ENCODE measurements at regions not wholly inside any gene's neighbourhood (a gene's known extent, or its start where the extent isn't known, plus 50 kb on each side); places are given as distances from the start of the nearest gene placed in this dataset.
A peak's percentile ranks its signal among the peaks of the same experiment; 100 is the strongest.

GRCh38 chr5:52497133-52497693 is 290.5 kb upstream of the ITGA1 start:
- WGBS, 5 donors, result 47 to 60% (median 51%) methylated on average over 4 of the region's 4 CpGs
- no peaks in the 10 kb centered on the region for H3K4me1 ChIP-seq
- no peaks in the 10 kb centered on the region for H3K27me3 ChIP-seq
- intact Hi-C loops (cut with DNase I; ENCODE audit: low total_unique reads), result no loop called here
- H3K27ac ChIP-seq, result no peak overlapping the region
- no peaks in the 10 kb centered on the region for H3K9me3 ChIP-seq
- DNase-seq, result peak in 1 of 2 donors; percentile 3
- H3K4me3 ChIP-seq, result no peak overlapping the region
- H3K36me3 ChIP-seq, result no peaks in the 10 kb centered on the region
- TF ChIP-seq EP300 (IDR thresholded peaks at IDR 0.05) (no peak), POLR2A (IDR thresholded peaks at IDR 0.05) (no peak), CTCF (IDR thresholded peaks at IDR 0.05) (no peak), POLR2AphosphoS5 (IDR thresholded peaks at IDR 0.05) (no peak)

GRCh38 chr5:52498607-52499006 is 289.1 kb upstream of the ITGA1 start:
- intact Hi-C loops (cut with DNase I; ENCODE audit: low total_unique reads), result no loop called here
- H3K36me3 ChIP-seq, result no peaks in the 10 kb centered on the region
- H3K27me3 ChIP-seq, result no peaks in the 10 kb centered on the region
- no peak overlapping the region for H3K4me3 ChIP-seq
- no peaks in the 10 kb centered on the region for H3K9me3 ChIP-seq
- no peaks in the 10 kb centered on the region for H3K4me1 ChIP-seq
- DNase-seq, result no peak
- no peak overlapping the region for H3K27ac ChIP-seq
- TF ChIP-seq CTCF (IDR thresholded peaks at IDR 0.05) (no peak), EP300 (IDR thresholded peaks at IDR 0.05) (no peak), POLR2A (IDR thresholded peaks at IDR 0.05) (no peak), POLR2AphosphoS5 (IDR thresholded peaks at IDR 0.05) (no peak)

GRCh38 chr5:52502460-52502999 is 285.2 kb upstream of the ITGA1 start:
- no peaks in the 10 kb centered on the region for H3K27me3 ChIP-seq
- TF ChIP-seq EP300 (IDR thresholded peaks at IDR 0.05) (no peak), POLR2AphosphoS5 (IDR thresholded peaks at IDR 0.05) (no peak), CTCF (IDR thresholded peaks at IDR 0.05) (no peak), POLR2A (IDR thresholded peaks at IDR 0.05) (no peak)
- intact Hi-C loops (cut with DNase I; ENCODE audit: low total_unique reads), result no loop called here
- no peaks in the 10 kb centered on the region for H3K4me1 ChIP-seq
- H3K36me3 ChIP-seq, result no peaks in the 10 kb centered on the region
- no peaks in the 10 kb centered on the region for H3K9me3 ChIP-seq
- H3K4me3 ChIP-seq, result no peak overlapping the region
- no peak overlapping the region for H3K27ac ChIP-seq
- WGBS, 5 donors, result 91 to 93% (median 92%) methylated on average over 5 of the region's 5 CpGs
- DNase-seq, result peak in 1 of 2 donors; percentile 6

- no peaks in the 10 kb centered on the region for H3K27me3 ChIP-seq
- 79 to 87% (median 81%) methylated on average over 6 of the region's 6 CpGs for WGBS, 5 donors
- H3K27ac ChIP-seq, result no peak overlapping the region
- no peak for TF ChIP-seq EP300 (IDR thresholded peaks at IDR 0.05)
- TF ChIP-seq CTCF (IDR thresholded peaks at IDR 0.05), result no peak
- TF ChIP-seq POLR2AphosphoS5 (IDR thresholded peaks at IDR 0.05), result no peak
- no peak for TF ChIP-seq POLR2A (IDR thresholded peaks at IDR 0.05)
- intact Hi-C loops (cut with DNase I; ENCODE audit: low total_unique reads), result no loop called here
- no peaks in the 10 kb centered on the region for H3K36me3 ChIP-seq
- H3K4me3 ChIP-seq, result no peak overlapping the region
- H3K9me3 ChIP-seq, result no peaks in the 10 kb centered on the region
- no peaks in the 10 kb centered on the region for H3K4me1 ChIP-seq
- DNase-seq, result no peak
These were observed 283.0 kb upstream of the ITGA1 start for GRCh38 chr5:52504584-52505240.

Measured in stomach (tissue), 8 donors.